ENCODE measurements at regions not wholly inside any gene's neighbourhood (a gene's known extent, or its start where the extent isn't known, plus 50 kb on each side); places are given as distances from the start of the nearest gene placed in this dataset.

- TF ChIP-seq CHD7 (IDR thresholded peaks at IDR 0.05; ENCODE audit: insufficient replicate concordance, low read length) (no peak), RFX5 (IDR thresholded peaks at IDR 0.05; ENCODE audit: borderline replicate concordance, low read depth, low read length) (no peak), USF2 (IDR thresholded peaks at IDR 0.05; ENCODE audit: low read length) (no peak), GABPA (IDR thresholded peaks at IDR 0.05; ENCODE audit: borderline replicate concordance, insufficient read depth, low read length) (no peak), PHF8 (conservative IDR thresholded peaks at IDR 0.05; ENCODE audit: low read depth, low read length) (no peak), NANOG (IDR thresholded peaks at IDR 0.05; ENCODE audit: insufficient read depth, low read depth, low read length, poor library complexity, severe bottlenecking) (no peak), SP2 (IDR thresholded peaks at IDR 0.05; ENCODE audit: low read length) (no peak)
Measured at GRCh38 chr3:124410471-124410870, 319.8 kb upstream of the UMPS start (continued).
